Gastroesophageal sphincter (tissue), 3 donors: ENCODE measurements at regions not wholly inside any gene's neighbourhood (a gene's known extent, or its start where the extent isn't known, plus 50 kb on each side); places are given as distances from the start of the nearest gene placed in this dataset.

Experiments used
- CTCF ChIP-seq, 4 experiments: fragments of 200-600 bp in 2 of 4; fragments of 450-650 bp in 2 of 4; sonication (generic) in 1 of 4; IDR thresholded peaks; one replicate each; pipeline ENCODE4 v1.5.1; 2017 to 2019; ENCODE audit warnings: antibody characterized with exemption in 4 of 4, mild to moderate bottlenecking in 2 of 4, moderate library complexity in 2 of 4
- POLR2A ChIP-seq, 2 donors: fragments of 450-650 bp; IDR thresholded peaks; one replicate each; pipeline ENCODE4 v1.6.1; 2017; ENCODE audit warnings: antibody characterized with exemption in 2 of 2, mild to moderate bottlenecking in 2 of 2, moderate library complexity in 1 of 2
- POLR2AphosphoS5 ChIP-seq: sonication (generic); formaldehyde crosslinking; IDR thresholded peaks from one replicate; pipeline ENCODE4 v1.6.1; 2017; ENCODE audit warnings: antibody characterized with exemption

GRCh38 chr6:74167976-74168375, 472.0 kb downstream of the CD109 start:
- TF ChIP-seq POLR2A (IDR thresholded peaks at IDR 0.05) (no peak), CTCF (IDR thresholded peaks at IDR 0.05) (no peak), POLR2AphosphoS5 (no peak)
